H1 (cell line): ENCODE measurements at regions not wholly inside any gene's neighbourhood (a gene's known extent, or its start where the extent isn't known, plus 50 kb on each side); places are given as distances from the start of the nearest gene placed in this dataset.

Experiments
- ATF3 ChIP-seq: IDR thresholded peaks from 2 replicates; pipeline ENCODE4 v1.6.1; 2011; ENCODE audit warnings: low read depth, mild to moderate bottlenecking, low read length; ENCODE audit not compliant: insufficient read depth
- CHD1 ChIP-seq: IDR thresholded peaks from 2 replicates; pipeline ENCODE4 v1.6.1; 2012; ENCODE audit warnings: low read depth, low read length, improper control_type of control experiment
- CHD2 ChIP-seq: IDR thresholded peaks from 2 replicates; pipeline ENCODE4 v1.6.1; 2012; ENCODE audit warnings: low read length, improper control_type of control experiment
- EZH2 ChIP-seq: fragments of 200-600 bp; sonication (generic); IDR thresholded peaks from 2 replicates; pipeline ENCODE4 v1.7.1; 2012; ENCODE audit warnings: low read depth, mild to moderate bottlenecking, moderate library complexity, low read length, inconsistent platforms; ENCODE audit not compliant: severe bottlenecking
- FOSL1 ChIP-seq: IDR thresholded peaks from 2 replicates; pipeline ENCODE4 v1.6.1; 2011; ENCODE audit warnings: mild to moderate bottlenecking, low read depth, low read length, moderate library complexity; ENCODE audit not compliant: insufficient read depth
- GABPA ChIP-seq: IDR thresholded peaks from 2 replicates; pipeline ENCODE4 v1.6.1; 2011; ENCODE audit warnings: mild to moderate bottlenecking, low read length, moderate library complexity, borderline replicate concordance; ENCODE audit not compliant: insufficient read depth
- HDAC2 ChIP-seq, 2 experiments: fragments of 300-600 bp in 1 of 2; sonication (generic) in 1 of 2; IDR thresholded peaks; 2 replicates each; pipeline ENCODE4 v1.6.1; 2011 to 2012; ENCODE audit warnings: low read depth in 2 of 2, low read length in 2 of 2, mild to moderate bottlenecking in 2 of 2, moderate library complexity in 2 of 2, borderline replicate concordance in 1 of 2, inconsistent platforms in 1 of 2
- HDAC6 ChIP-seq: IDR thresholded peaks from one replicate; pipeline ENCODE4 v1.7.1; 2012; ENCODE audit warnings: low read depth, mild to moderate bottlenecking, inconsistent platforms, low read length, moderate library complexity
- JUN ChIP-seq: IDR thresholded peaks from 2 replicates; pipeline ENCODE4 v1.6.1; 2011; ENCODE audit warnings: low read depth, mild to moderate bottlenecking, improper control_type of control experiment, low read length
- KDM4A ChIP-seq: IDR thresholded peaks from one replicate; pipeline ENCODE4 v1.7.1; 2012; ENCODE audit warnings: low read depth, mild to moderate bottlenecking, moderate library complexity, low read length, inconsistent platforms; ENCODE audit not compliant: severe bottlenecking
- MAFK ChIP-seq: IDR thresholded peaks from 2 replicates; pipeline ENCODE4 v1.6.1; 2012; ENCODE audit warnings: low read depth, mild to moderate bottlenecking, improper control_type of control experiment, low read length
- PHF8 ChIP-seq: fragments of 200-600 bp; sonication (generic); conservative IDR thresholded peaks from 2 replicates; pipeline ENCODE4 v1.7.1; 2012; ENCODE audit warnings: low read depth, mild to moderate bottlenecking, inconsistent platforms, low read length, moderate library complexity
- POLR2A ChIP-seq, 2 experiments: IDR thresholded peaks; 1 replicate in 1 of 2; 2 replicates in 1 of 2; pipeline ENCODE4 v1.6.1; 2011; ENCODE audit warnings: low read depth in 2 of 2, low read length in 2 of 2, mild to moderate bottlenecking in 2 of 2; ENCODE audit errors: control extremely low read depth in 1 of 2
- RAD21 ChIP-seq, 2 experiments: IDR thresholded peaks in 1 of 2; conservative IDR thresholded peaks in 1 of 2; 2 replicates each; pipeline ENCODE4 v1.6.1; 2011; ENCODE audit warnings: low read depth in 2 of 2, low read length in 2 of 2, improper control_type of control experiment in 1 of 2, inconsistent platforms in 1 of 2, mild to moderate bottlenecking in 1 of 2, moderate library complexity in 1 of 2
- RFX5 ChIP-seq: IDR thresholded peaks from 2 replicates; pipeline ENCODE4 v1.6.1; 2011; ENCODE audit warnings: low read depth, low read length, improper control_type of control experiment, borderline replicate concordance
- SIRT6 ChIP-seq: IDR thresholded peaks from one replicate; pipeline ENCODE4 v1.7.1; 2012; ENCODE audit warnings: low read length, inconsistent platforms
- SRF ChIP-seq: IDR thresholded peaks from 2 replicates; pipeline ENCODE4 v1.6.1; 2011; ENCODE audit warnings: mild to moderate bottlenecking, low read depth, low read length, moderate library complexity
- TAF7 ChIP-seq: optimal IDR thresholded peaks from 2 replicates; pipeline ENCODE3; 2011; ENCODE audit warnings: low read depth, mild to moderate bottlenecking, inconsistent platforms, low read length, moderate library complexity, borderline replicate concordance
- ZNF274 ChIP-seq: IDR thresholded peaks from 2 replicates; pipeline ENCODE4 v1.7.0; 2012; ENCODE audit warnings: low read length, borderline replicate concordance; ENCODE audit errors: extremely low read depth

- TF ChIP-seq CHD1 (no peak; the same call in 1 of the 2 replicates), FOSL1 (no peak), TAF7 (peak; percentile 71), SIRT6 (no peak), RAD21 (IDR thresholded peaks at IDR 0.05 in 1 of 2, conservative IDR thresholded peaks at IDR 0.05 in 1 of 2; ENCODE audit: low read depth in 2 of 2, low read length in 2 of 2) (no peak), POLR2A (IDR thresholded peaks at IDR 0.05; ENCODE audit: control extremely low read depth in 1 of 2, low read depth in 2 of 2, low read length in 2 of 2) (no peak), HDAC2 (IDR thresholded peaks at IDR 0.05; ENCODE audit: borderline replicate concordance in 1 of 2, low read depth in 2 of 2, low read length in 2 of 2) (no peak), GABPA (0 out of 2 replicates have a peak, but pooled peaks have one; percentile 38), CHD2 (no peak), HDAC6 (no peak), ATF3 (no peak), PHF8 (no peak), ZNF274 (no peak), MAFK (peak; percentile 90; the same call in 1 of the 2 replicates), RFX5 (no peak), JUN (no peak), EZH2 (no peak), SRF (0 out of 2 replicates have a peak, but pooled peaks have one; percentile 23), KDM4A (no peak)
These were observed 119.7 kb upstream of the ZNF184 start (continued) for GRCh38 chr6:27592481-27593199.
